ENCODE measurements at regions not wholly inside any gene's neighbourhood (a gene's known extent, or its start where the extent isn't known, plus 50 kb on each side); places are given as distances from the start of the nearest gene placed in this dataset.

DNA sequence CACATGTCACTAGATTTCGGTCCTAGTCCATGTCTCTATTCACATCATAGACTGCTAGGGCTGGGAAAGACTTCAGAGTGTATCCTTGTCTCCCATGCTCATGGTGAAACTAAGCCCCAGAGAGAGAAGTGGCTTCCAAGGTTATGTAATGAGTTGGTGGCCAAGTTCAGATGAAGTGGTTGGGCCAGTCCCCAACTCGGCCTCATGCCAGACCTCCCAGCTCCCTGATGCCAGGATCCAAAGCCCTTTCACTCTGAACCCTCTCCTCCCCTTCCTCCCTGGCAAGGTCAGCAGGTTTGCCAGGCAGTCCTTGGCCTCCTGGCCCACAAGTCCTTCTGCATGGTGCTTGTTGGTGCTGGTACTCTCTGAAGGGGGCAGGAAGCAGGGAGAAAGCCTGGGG lies 189.7 kb downstream of the AXIN2 start:
- TF ChIP-seq, protein P1, sequence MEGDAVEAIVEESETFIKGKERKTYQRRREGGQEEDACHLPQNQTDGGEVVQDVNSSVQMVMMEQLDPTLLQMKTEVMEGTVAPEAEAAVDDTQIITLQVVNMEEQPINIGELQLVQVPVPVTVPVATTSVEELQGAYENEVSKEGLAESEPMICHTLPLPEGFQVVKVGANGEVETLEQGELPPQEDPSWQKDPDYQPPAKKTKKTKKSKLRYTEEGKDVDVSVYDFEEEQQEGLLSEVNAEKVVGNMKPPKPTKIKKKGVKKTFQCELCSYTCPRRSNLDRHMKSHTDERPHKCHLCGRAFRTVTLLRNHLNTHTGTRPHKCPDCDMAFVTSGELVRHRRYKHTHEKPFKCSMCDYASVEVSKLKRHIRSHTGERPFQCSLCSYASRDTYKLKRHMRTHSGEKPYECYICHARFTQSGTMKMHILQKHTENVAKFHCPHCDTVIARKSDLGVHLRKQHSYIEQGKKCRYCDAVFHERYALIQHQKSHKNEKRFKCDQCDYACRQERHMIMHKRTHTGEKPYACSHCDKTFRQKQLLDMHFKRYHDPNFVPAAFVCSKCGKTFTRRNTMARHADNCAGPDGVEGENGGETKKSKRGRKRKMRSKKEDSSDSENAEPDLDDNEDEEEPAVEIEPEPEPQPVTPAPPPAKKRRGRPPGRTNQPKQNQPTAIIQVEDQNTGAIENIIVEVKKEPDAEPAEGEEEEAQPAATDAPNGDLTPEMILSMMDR (IDR thresholded peaks at IDR 0.05; ENCODE audit: low read depth, low read length): no peak
- TF ChIP-seq POLR2A (IDR thresholded peaks at IDR 0.05; ENCODE audit: extremely low read depth, insufficient read length): no peak
- TF ChIP-seq, protein P2, sequence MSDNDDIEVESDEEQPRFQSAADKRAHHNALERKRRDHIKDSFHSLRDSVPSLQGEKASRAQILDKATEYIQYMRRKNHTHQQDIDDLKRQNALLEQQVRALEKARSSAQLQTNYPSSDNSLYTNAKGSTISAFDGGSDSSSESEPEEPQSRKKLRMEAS (IDR thresholded peaks at IDR 0.05; ENCODE audit: low read depth, low read length): no peak
- no peak for TF ChIP-seq MYC (IDR thresholded peaks at IDR 0.05; ENCODE audit: low read depth, low read length)

Data from NB4 (cell line).